LNCaP clone FGC (cell line): ENCODE measurements at regions not wholly inside any gene's neighbourhood (a gene's known extent, or its start where the extent isn't known, plus 50 kb on each side); places are given as distances from the start of the nearest gene placed in this dataset.

ENCODE experiments used
- DNase-seq: peaks from one replicate; pipeline ENCODE4 v3.0.0-alpha.2; 2011; ENCODE audit warnings: low read depth
- H3K4me3 ChIP-seq: 2 replicates; pipeline ENCODE4 v1.5.1; 2011; ENCODE audit warnings: mild to moderate bottlenecking, low read depth, low read length, control low read depth
- TF ChIP-seq, protein P1 (sequence below): IDR thresholded peaks from 2 replicates; pipeline ENCODE4 v1.5.1; 2012; ENCODE audit warnings: mild to moderate bottlenecking; ENCODE audit not compliant: control insufficient read depth, insufficient read depth; ENCODE audit errors: extremely low read depth

GRCh38 chr9:134242706-134243105, 78.3 kb upstream of the RNU6ATAC start:
- H3K4me3 ChIP-seq, result no peak overlapping the region
- TF ChIP-seq, protein P1, sequence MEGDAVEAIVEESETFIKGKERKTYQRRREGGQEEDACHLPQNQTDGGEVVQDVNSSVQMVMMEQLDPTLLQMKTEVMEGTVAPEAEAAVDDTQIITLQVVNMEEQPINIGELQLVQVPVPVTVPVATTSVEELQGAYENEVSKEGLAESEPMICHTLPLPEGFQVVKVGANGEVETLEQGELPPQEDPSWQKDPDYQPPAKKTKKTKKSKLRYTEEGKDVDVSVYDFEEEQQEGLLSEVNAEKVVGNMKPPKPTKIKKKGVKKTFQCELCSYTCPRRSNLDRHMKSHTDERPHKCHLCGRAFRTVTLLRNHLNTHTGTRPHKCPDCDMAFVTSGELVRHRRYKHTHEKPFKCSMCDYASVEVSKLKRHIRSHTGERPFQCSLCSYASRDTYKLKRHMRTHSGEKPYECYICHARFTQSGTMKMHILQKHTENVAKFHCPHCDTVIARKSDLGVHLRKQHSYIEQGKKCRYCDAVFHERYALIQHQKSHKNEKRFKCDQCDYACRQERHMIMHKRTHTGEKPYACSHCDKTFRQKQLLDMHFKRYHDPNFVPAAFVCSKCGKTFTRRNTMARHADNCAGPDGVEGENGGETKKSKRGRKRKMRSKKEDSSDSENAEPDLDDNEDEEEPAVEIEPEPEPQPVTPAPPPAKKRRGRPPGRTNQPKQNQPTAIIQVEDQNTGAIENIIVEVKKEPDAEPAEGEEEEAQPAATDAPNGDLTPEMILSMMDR, result no peak
- no peak for DNase-seq

DNA sequence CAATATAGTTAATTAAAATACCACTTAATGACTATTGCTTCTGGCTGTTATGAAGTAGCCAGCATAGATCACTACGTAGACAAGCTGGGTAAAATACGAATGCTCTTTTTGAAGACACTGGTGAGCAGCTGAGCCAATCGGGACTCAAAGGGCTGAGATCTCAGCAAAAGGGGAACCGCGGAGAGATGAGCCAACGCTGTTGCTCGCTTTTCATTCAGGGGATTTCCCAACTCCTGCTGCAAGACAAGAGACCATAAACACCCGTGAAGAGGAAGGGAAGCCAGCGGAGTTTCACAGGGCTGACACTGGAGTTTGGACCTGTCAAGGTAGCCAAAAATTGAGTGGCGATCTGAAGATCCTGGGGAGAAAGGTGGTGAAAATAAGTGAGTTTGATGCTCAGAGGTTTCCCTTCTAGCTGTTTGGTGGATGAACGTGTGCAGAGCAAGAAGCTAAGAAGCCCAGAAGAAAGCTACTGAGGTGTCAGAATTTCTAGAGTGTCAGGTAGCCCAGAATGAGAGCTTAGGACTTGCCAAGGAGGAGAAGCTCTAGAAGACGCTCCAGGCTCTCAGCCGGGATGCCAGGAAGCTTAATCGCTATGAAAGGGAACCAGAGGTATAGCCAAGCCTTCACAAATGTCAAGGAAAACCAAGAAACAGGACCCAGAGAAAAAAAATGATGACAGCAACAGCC, 79.6 kb upstream of the RNU6ATAC start:
- TF ChIP-seq, protein P1, result no peak
- DNase-seq, result no peak
- no peak overlapping the region for H3K4me3 ChIP-seq

DNA sequence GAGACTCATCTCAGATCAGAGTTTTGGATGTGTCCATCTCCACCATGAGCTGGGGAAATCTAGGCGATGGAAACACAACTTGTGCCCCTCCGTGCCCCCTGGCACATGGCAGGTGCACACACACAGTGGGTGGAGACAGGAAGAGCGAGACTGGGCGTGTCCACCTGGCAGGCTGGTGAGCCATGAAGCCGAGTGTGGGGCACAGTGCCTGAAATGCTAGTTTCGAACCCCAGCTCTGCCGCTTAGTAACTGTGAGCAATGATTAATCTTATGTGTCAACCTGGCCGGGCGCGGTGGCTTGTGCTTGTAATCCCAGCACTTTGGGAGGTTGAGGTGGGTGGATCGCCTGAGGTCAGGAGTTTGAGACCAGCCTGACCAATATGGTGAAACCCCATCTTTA, 80.8 kb upstream of the RNU6ATAC start:
- no peak for DNase-seq
- no peak overlapping the region for H3K4me3 ChIP-seq
- TF ChIP-seq, protein P1, result no peak

- TF ChIP-seq, protein P1, result no peak
- DNase-seq, result no peak
Measured at GRCh38 chr9:134247918-134248631, 78.2 kb upstream of the RXRA start.

GRCh38 chr9:134251296-134252069, 74.8 kb upstream of the RXRA start:
- TF ChIP-seq, protein P1, result no peak
- H3K4me3 ChIP-seq, result no peak overlapping the region
- DNase-seq, result no peak

More at GRCh38 chr9:134247918-134248631, 78.2 kb upstream of the RXRA start:
- no peak overlapping the region for H3K4me3 ChIP-seq

DNA sequence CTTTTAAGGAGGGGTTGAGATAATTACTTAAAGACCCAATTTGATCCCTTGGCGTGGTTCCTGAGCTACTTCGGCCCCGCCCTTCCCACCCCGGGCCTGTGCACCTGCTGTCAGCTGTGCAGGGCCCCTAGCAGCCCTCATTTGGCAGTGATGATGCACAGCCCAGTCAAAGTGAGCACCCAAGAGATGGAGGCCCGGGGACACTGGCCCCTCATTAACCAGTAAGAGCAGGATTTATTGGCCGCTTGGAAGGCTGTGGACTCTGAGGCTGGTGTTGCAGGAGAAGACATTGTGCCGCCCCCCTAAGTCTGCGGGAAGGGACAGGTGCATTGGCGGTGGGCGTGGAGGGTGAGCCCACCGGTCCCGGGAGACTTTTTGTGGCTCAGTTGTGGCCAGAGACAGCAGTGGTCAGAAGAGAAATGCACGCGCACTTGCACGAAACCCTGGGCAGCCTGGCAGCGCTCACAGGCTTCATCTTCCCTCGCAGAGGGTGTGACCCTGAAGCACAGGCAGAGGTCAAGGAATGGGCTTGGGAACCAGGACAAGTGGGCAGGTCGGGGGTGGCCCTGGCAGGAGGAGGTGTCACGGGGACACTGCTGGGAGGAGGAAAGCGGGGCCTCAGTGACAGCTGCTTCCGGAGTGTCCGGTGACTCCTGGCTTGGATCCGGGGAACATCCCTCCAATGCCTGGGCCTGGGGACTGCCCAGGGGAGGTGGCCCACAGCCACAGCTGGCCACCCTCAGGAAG, 74.0 kb upstream of the RXRA start:
- H3K4me3 ChIP-seq, result no peak overlapping the region
- DNase-seq, result no peak
- TF ChIP-seq, protein P1, result no peak
